GM19351 (cell line): ENCODE measurements at regions not wholly inside any gene's neighbourhood (a gene's known extent, or its start where the extent isn't known, plus 50 kb on each side); places are given as distances from the start of the nearest gene placed in this dataset.

Experiments used
- ATAC-seq: cut with Tn5 transposase; IDR thresholded peaks from one replicate; pipeline ENCODE4 v1.9.1; 2021; ENCODE audit warnings: mild to moderate bottlenecking, moderate library complexity; ENCODE audit not compliant: unreplicated experiment

DNA sequence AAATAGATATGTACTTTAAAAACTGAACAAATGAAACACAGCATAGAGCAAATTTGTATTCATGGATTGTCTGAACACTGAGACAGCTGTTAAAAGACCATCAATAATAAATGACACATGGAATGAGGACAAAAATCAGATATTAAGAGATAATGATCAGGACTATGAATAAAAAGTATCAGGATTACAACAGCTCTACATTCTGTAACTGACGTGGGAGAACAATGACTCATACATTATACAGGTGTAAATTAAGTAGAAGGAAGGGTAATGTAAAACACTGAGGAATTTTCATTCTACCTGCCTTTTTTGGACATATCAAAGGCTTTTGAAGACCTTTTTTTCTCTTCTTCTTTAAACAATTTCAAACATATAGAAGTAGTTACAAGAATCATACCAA is 310.9 kb upstream of the ANO3 start:
- ATAC-seq: no peak

DNA sequence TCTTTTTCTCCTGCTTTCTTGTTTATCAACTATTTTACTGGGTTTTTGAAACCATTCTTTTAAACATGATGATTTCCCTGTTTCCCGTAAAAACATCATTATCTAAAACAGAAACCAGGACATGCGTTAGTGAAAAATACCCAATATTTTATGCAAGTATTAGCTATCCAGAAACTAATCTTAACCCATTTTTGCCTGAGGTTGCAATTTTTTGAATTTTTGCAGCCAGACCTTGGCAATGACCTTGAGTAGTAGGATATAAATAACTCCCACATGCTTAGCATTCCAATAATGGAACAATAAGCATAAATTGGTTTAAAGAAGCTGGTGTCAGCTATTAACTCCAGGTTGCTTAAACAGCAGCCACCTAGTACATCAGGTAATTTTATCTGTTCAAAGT is 308.9 kb upstream of the ANO3 start:
- no peak for ATAC-seq

DNA sequence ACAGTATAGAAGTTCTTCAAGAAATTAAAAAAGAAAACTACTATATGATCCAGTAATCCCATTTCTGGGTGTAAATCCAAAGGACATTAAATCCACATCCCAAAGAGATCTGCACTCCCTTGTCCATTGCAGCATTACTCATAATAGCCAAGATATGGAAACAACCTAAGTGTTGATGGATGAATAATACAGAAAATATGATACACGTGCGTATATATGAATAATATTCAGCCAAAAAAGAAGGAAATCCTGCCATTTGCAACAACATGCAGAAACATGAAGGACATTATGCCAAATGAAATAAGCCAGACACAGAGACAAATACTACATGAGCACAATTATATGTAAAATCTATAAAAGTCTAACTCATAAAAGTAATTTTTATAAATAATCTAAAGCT is 306.3 kb upstream of the ANO3 start:
- no peak for ATAC-seq

DNA sequence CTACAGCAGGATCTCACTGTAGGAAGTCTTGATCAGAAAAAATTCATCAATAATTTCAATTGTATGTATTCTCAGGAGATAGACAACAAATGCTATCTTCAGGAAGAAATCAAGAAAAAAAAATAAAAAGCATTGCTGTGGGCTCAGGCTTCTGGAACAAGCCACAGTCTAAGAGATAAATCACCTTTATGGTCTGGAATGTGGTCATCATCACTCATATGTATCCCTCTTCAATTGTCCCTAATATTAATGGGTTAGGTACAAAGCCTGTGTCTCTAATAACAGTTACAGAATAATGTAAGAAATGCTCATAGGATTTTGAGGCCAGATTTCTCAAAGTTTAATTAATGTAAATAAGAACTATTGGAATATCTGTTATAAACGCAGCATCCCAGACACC is 305.9 kb upstream of the ANO3 start:
- no peak for ATAC-seq

DNA sequence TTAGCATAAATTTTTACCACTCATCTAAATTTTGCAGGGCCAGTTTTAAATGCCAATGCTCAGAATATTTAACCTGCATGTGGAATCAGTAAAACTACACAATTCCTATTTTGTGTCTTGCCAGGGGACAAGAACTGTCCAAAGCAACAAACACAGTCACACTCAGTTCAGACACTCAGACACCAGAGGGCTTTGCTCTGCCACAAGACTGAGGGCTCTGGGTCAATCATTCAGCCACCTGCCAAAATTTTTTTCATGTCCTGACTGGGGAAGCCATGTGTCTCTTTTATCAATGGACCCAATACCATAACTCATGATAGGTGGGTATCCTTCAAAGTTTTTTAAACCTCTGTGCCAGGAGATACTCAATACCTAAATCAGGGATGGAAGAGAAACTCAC is 304.0 kb upstream of the ANO3 start:
- ATAC-seq: peak; percentile 54

DNA sequence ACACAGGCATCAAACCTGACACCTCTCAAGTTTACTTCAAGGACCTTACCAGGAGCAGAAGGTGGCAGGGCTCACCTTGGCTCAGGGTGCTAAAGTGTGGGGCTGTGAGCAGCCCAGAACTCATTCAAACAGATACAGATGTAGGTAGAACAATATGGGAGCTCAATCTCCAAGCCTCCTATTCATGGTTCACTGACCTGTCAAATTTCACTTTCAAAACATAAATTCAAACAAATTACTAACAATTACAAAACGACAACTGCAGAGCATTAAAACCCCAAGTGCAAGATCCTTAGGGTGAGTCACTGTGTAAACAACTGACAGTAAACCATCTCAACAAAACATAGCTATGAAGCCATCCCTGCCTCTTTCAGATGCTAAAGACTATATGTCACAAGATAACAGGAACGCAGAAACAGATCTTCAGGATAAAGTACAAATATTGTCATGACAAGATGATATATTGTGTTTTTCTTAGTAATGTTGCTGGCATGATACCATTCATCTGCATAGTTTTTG is 303.5 kb upstream of the ANO3 start:
- peak; percentile 38 for ATAC-seq

DNA sequence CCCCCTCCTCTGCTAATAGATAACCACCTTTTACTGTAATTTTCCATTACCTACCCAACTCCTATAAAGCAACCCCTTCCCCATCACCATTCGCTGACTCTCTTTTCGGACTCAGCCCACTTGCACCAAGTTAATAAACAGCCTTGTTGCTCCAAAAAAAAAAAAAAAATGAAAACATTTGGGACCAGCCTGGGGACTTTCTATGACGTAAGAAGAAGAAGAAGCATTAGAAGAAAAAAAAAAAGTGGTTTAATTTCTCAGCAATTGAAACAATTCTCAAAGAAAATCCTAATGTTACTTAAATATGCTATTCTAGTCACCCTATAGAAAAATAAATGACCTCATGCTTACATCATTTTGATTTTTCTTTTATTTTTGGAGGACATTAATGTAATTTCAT is 301.5 kb upstream of the ANO3 start:
- no peak for ATAC-seq

DNA sequence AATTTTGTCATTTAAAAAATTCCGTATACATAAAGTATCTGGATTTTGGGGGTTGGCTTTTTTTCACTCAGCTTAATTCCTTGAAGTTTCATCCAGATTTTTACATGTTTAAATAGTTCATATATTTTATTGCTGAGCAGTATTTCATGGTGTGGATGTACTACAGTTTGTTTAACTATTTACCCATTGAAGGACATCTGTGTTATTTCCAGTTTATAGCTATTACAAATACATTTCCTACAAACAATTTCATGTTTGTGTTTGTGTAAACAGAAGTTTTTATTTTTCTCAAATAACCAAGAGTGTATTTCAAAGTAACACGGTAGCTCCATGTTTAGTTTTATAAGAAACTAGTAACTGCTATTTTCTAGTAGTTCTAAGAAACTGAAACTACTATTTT is 299.7 kb upstream of the ANO3 start:
- ATAC-seq: no peak

DNA sequence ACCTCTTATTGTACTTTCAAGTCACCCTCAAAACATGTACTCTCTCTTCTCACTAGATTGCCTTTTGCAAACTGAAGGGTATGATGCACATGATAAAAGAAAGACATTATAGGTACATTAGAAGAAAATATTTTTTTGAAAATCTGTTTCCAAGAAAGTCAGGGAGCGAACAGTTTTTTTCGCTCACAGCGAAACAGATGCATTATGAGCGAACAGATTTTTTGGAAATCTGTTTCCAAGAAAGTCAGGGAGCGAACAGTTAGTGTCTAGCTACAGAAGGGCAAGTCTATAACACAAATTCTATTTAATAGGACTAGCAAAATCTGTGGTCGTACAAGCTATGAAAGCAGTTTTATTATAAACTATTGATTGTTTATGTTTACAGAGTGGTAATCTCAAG is 296.2 kb upstream of the ANO3 start:
- no peak for ATAC-seq

DNA sequence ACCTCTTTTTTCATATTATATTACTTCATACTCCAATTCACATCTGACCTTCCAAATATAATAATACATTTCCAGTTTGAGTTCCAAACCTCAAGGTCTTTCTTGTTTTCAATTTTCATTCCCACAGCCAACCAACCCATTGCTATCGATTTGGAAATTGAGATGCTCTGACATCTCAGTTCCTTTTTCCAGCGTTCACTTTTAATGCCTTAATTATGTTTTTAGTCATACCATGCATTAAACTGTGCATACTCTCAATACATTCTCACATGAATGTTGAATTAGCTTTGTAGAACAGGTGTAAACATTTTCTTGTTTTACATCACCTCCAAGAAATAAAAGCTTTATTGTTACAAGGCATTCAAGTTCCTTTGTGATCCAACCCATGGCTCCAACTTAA is 294.2 kb upstream of the ANO3 start:
- peak; percentile 55 for ATAC-seq

DNA sequence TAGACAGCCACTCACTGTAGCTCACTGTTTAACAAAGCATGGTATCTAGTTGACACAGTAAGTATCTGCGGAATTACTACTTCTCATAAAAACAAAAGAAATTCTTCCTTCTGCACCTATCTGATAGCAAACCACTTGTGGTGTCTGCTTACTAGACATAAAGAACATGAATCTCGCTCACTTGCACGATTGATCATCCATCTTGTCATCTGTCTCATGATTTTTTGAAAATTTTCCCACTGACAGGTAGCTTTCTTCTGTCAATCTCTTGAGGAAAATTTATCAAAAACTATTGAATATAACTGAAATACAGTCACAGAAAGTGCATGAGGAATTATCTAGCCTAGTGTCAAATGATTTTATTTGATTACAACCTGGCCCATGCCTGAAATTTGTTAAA is 291.6 kb upstream of the ANO3 start:
- no peak for ATAC-seq

DNA sequence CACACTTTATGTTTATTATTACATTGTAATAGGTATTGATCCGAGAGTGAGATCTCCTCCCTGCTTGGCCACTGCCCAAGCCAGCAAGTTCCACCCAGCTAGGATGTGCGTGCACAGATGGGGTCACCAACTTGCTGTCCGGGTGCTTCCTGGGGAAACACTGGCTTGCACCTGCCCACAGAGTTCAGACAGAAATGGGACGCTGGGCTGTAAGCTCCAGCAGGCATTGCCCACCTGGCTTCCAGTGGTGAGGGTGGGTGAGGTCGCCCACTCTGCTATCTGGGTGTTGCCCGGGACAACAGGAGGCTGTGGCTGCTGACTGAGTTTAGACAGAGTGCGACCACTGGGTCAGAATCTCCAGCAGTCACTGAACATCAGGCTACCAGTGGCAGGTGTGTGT is 289.8 kb upstream of the ANO3 start:
- ATAC-seq: no peak

DNA sequence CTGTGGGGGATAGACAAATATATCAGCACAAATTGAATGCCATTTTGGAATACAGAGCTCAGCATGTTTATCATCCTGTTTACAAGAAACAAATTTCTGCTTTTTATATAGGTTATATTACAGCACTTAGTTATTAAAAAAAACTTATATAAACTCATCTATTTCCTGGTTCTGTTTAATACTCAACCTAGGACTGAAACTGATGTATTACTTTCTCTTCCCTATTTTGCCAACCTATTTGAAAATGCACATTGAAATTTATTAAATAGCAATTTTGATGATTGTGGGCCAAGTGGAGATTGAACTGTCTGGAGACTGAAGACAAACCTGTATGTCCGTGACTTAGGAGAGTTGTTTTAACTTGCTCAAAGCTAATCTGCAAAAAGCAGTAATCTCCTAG is 288.3 kb upstream of the ANO3 start:
- ATAC-seq: peak; percentile 80

DNA sequence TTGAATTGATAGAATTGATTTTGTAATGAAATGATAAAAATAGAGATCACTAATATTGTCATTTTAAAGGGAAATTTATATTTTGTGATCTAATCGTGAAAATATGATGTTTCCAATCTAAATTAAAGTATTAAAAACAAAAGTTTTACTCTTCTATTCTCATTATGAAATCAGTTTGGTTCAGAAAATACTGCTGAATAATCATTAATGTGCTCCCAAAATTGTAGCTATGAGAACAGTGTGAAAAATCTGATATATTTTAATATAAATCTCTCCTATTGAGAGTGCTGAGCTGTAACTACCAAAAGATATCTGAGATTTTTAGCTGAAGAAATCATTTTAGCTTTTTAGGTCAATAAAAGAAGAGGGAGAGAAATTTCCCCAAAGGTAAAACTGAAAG is 287.5 kb upstream of the ANO3 start:
- ATAC-seq: no peak

DNA sequence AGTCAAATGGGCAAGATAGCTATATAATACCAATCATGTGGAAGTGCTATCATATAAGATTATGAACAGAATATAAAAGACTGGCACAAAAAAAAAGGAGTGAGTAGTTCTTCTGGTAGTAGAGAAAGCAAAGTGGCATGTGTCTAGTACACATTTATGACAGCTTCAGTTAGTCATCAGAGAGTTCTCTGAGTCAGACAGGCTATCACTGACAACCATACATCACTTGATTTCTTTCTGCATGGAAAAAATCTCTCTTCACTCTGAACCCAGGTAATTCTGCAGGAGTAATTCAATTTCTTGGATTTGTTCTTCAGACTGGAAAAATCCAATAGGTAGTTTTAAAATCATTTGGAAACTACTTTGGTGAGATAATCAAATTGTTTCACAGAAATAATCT is 286.8 kb upstream of the ANO3 start:
- no peak for ATAC-seq

DNA sequence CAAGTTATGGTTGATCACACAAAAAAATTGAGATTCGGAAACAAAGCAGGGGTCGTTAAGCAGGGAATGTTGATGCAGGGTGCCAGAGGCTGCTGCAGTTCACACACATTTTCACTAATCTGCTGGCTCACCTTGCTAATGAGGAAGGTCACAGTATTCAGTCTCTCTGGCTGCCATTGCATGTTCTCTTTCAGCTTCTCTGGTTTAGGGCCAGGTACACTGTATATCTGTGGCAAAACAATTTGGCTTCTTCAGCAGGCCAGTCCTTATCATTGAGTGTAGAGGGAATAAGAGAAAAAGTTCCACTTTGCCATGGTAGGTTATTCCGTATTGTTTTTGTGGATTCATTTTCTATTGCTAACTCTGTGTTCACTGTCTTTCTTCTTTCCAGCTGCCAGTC is 283.7 kb upstream of the ANO3 start:
- ATAC-seq: no peak

DNA sequence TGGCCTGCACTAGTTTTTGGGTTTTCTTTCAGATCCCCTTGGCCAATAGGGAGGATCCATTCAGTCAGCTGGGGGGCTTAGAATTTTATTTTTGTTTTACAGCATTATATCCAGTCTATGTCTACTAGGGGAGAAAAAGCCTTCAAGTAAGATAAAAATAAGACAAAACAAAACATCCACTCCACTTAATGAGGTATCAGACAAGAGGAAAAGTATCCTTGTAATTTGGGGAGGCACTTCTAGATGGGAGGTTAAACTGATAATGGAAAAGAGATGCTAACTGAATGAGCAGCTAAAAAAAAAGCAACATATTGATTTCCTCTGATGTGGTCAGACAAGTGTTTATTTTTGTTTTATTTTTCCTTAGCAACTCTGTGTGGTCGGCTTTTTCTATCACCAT is 278.0 kb upstream of the ANO3 start:
- no peak for ATAC-seq

DNA sequence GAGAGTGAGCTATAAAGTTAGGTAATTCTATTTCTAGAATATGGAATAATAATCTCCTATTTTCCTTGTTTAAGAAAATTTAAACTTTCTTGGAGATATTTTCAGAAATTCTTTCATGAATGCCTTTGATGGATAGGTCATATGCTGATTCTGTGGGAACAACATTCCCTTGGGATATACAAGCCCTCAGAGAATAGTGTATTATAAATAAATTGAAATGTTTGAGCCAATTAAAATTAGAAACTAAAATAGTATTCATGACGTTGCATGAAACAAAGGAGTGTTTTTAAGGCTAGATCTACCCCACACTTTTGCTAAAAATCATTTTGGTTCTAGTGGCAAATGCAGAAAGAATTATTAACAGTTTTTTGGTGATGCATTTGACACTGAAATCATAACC is 269.3 kb upstream of the ANO3 start:
- no peak for ATAC-seq

DNA sequence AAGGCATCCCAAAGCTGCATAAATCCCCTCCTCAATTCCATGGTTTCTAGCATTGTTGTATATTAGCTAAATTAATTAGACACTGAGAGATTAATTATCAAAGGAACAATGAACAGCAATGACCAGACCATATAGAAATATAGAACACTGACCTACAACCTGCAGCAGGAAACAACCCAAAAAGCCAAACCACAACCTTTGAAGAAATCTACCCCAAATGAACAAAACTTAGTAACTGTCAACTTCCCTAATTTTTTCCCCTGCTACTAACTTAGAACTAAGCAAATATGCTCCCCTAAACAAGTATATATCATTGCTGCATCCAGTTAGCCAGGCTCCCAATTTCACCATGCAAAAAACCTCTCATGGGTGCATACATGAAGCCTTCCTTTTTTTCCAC is 268.0 kb upstream of the ANO3 start:
- ATAC-seq: no peak

DNA sequence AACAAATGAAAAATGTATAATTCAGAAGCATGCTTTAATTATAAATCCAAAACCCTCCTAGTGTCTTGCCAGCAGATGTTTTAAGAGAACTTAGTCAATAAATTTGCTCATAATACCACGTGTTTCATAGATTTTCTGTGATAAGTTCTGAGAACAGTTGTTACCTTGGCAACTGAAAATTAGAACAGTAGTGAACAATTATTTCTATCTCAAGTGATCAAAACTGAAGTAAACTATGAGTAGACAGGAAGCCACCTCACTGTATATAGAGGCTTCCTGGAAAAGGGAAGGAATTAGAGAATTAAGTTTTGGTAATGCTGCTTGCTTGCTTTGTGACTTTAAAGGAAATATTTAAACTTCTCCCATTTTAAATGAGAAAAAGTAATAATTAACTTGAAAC is 266.0 kb upstream of the ANO3 start:
- no peak for ATAC-seq

DNA sequence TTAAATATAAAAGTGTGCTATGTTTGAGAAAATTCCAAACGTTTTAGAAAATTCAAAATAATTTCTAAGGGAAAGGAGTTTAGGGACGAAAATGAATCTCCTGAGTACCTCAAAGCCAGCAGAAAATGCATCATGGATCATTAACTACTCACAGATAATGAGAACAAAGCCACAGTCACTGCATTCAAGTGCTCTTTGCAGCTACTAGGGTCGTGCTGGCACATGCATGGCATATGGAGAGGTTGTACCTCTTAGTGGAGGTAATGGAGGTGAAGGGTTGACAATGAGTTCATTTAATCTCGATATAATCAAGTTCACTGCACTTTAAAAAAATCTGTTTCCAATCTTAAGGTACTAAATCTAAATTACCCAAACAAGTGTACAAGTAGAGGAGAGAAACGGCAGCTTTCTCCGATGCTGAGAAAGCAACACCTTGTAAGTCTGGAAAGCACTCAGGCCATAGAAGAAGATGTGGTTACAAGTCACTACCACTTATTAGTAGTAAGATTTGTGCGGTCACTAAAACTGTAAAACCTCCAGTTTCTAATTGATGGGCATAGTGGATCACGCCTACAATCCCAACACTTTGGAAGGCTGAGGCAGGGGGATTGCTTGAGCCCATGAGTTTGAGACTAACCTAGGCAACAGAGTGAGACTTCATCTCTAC is 261.1 kb upstream of the ANO3 start:
- no peak for ATAC-seq

DNA sequence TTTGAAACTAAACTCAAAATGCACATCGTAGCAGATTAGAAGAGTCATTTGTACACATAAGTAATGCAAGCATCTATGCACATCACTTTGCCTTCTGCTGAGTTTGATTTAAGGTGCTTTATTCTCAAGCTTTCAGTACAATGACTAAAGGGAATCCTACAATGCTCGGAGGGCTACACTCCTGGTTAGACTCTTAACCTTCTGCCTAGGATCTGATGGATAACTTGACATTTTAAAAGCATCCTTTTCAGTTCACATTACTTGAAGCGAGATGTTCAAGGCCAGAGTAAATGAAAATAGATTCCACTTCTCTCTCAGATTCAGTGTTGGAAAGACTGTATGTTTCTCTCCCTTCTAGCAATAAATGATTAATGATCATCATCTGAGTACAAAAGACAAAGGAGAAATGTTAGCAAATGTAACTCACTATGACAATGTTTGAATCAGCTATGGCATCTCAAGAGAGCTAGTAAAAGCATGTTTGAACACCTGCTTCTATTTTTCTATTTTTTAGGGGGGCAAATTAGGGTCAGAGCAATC is 259.2 kb upstream of the ANO3 start:
- ATAC-seq: no peak

DNA sequence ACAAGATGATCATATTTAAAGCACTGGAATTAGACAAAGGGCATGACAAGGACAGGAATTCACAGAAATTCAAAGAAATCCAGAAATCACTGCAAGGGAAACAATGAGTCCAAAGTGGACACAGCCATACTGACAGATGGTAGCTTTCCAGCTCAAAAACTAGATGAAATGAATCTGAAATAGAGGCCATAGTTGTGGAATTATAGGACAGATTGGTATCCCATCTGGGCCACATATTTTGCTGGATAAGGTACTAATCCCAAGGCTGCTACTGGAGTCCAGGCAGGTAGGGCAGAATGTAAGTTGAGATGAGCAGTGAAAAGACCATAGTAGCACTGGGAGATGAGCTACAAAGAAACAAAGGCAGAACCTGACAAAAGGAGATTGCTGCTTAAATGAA is 258.3 kb upstream of the ANO3 start:
- ATAC-seq: no peak
